ENCODE measurements at regions not wholly inside any gene's neighbourhood (a gene's known extent, or its start where the extent isn't known, plus 50 kb on each side); places are given as distances from the start of the nearest gene placed in this dataset.
"Not testable (repeated sequence)": the region's sequence is repeated elsewhere in the genome, so short reads cannot be mapped to it uniquely, and the experiment has no call there.

- H3K36me3 ChIP-seq; intact Hi-C loops (cut with DNase I); H3K4me3 ChIP-seq; H3K4me1 ChIP-seq (ENCODE audit: insufficient read depth); DNase-seq; H3K27ac ChIP-seq; H3K9me3 ChIP-seq; H3K27me3 ChIP-seq: not testable (repeated sequence)
- 83 to 88% (median 87%) methylated on average over 17 to 20 of the region's 20 CpGs for WGBS, 3 donors
Observed at GRCh38 chr9:41352390-41352789, 163.3 kb upstream of the ZNG1F start.

- H3K4me1 ChIP-seq (ENCODE audit: insufficient read depth); intact Hi-C loops (cut with DNase I); H3K9me3 ChIP-seq; H3K36me3 ChIP-seq; H3K4me3 ChIP-seq; H3K27ac ChIP-seq; H3K27me3 ChIP-seq; DNase-seq: not testable (repeated sequence)
- 93 to 100% (median 100%) methylated on average over 1 to 2 of the region's 3 CpGs for WGBS, 3 donors
Observed at GRCh38 chr9:41347893-41348292, 158.8 kb upstream of the ZNG1F start.

DNA sequence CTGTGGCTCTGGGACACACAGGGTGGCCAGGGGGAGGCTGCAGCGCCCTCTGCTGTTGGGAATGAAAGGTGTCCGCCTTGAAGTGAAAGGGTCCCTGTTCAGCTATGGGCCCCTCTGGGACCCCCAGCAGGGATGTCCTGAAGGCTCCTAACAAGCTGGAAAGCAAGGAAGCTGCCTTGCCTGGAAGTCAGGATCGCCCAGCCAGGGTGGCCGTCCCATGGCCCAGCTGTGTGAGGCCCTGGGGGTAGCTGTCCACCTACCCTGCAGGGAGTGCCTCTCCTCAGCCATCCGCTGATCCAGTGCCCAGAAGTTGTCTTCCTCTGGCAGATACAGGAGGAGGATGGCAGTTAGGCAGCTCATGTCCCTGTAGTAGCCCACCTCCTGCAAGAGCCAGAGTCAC, 143.4 kb upstream of the ZNG1F start:
- intact Hi-C loops (cut with DNase I); H3K27me3 ChIP-seq; H3K27ac ChIP-seq; DNase-seq; H3K36me3 ChIP-seq; H3K9me3 ChIP-seq; H3K4me3 ChIP-seq; H3K4me1 ChIP-seq (ENCODE audit: insufficient read depth): not testable (repeated sequence)
- WGBS, 3 donors = 92% methylated on average over 3 of the region's 5 CpGs; no CpG with 5 or more reads in 2 of the 3 donors

GRCh38 chr9:41321277-41321676, 132.2 kb upstream of the ZNG1F start:
- DNase-seq; H3K27ac ChIP-seq; intact Hi-C loops (cut with DNase I); H3K27me3 ChIP-seq; H3K4me1 ChIP-seq (ENCODE audit: insufficient read depth); H3K36me3 ChIP-seq; H3K9me3 ChIP-seq; H3K4me3 ChIP-seq: not testable (repeated sequence)
- 66 to 81% (median 72%) methylated on average over 2 of the region's 2 CpGs for WGBS, 3 donors

DNA sequence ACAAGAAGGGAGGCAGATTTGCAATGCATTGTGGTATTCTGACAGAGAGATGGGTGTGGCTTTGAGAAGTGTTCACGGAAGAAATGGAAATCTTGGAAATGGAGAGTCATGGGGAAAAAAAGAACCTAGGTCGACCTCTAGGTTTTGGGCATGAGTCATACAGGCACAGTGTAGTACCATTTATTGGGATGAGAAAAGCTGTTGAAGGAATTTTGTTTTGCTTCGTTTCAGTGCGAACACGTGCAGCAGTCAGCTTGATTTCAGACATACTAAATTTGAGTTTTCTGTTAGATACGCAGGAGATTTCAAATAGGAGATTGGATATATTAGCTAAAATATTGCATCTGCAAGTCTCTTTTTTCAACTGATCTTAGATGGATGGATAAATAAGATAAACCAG, 119.8 kb upstream of the ZNG1F start:
- H3K9me3 ChIP-seq; H3K4me1 ChIP-seq (ENCODE audit: insufficient read depth); DNase-seq; H3K4me3 ChIP-seq; H3K27me3 ChIP-seq; H3K36me3 ChIP-seq; intact Hi-C loops (cut with DNase I); H3K27ac ChIP-seq: not testable (repeated sequence)
- WGBS, 3 donors = 58 to 64% (median 62%) methylated on average over 6 of the region's 6 CpGs

DNA sequence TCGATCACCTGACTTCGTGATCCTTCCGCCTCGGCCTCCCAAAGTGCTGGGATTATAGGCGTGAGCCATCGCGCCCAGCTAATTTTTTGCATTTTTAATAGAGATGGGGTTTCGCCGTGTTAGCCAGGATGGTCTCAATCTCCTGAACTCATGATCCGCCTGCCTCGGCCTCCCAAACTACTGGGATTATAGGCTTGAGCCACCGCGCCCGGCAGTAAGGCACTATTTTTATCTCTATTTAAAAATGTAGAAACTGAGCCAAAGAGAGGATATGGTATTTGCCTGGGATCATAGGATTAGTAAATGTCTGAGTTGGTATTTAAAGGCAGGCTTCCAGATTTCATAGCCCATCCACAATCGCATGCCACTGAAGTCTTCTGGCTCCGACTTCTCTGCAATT, 96.6 kb upstream of the ZNG1F start:
- H3K4me1 ChIP-seq (ENCODE audit: insufficient read depth); H3K4me3 ChIP-seq; intact Hi-C loops (cut with DNase I); H3K36me3 ChIP-seq; H3K27me3 ChIP-seq; H3K9me3 ChIP-seq; DNase-seq; H3K27ac ChIP-seq: not testable (repeated sequence)
- 88 to 92% (median 90%) methylated on average over 16 of the region's 16 CpGs for WGBS, 3 donors

DNA sequence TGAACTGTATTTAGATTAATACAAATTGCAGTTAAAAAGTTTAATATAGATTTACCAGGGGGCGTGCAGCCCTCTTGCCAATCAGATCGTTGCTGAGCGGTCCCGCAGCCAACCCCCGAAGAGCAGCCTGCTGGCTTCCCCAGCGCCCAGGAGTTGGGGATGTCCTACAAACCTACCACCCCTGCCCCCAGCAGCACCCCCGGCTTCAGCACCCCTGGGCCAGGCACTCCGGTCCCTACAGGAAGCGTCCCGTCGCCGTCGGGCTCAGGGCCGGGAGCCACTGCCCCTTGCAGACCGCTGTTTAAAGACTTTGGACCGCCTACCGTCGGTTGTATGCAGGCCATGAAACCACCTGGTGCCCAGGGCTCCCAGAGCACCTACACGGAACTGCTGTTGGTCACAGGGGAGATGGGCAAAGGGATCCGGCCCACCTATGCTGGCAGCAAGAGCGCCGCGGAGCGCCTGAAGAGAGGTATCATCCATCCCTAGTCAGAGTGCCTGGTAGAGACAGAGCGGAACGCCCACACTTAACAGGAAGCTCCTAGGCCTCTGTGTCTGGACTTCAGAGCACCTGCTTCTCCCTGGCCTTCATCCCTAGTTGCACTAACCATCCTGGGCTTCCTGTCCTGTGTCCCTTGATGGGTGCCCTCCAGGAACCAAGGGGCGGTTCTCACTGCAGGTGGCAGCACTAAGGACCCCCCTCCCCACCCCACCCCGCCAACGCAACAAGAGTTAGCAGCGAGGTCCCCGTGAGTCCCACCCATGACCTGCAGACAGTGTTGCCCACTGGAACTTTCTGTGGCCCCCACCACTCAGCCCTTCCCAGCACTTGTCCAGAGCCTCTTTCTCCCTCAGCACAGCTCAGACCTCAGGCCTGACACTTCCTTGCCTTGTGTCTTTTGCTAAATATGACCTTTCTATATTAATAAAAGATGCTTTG, 91.5 kb upstream of the ZNG1F start:
- DNase-seq; H3K4me3 ChIP-seq; H3K27me3 ChIP-seq; H3K27ac ChIP-seq; intact Hi-C loops (cut with DNase I); H3K4me1 ChIP-seq (ENCODE audit: insufficient read depth); H3K9me3 ChIP-seq; H3K36me3 ChIP-seq: not testable (repeated sequence)
- WGBS, 3 donors = 75 to 79% (median 75%) methylated on average over 15 to 25 of the region's 31 CpGs

- DNase-seq; intact Hi-C loops (cut with DNase I): not testable (repeated sequence)
- WGBS, 3 donors = 82 to 88% (median 86%) methylated on average over 6 to 10 of the region's 13 CpGs
Observed at GRCh38 chr9:41279437-41279836, 90.3 kb upstream of the ZNG1F start.

DNA sequence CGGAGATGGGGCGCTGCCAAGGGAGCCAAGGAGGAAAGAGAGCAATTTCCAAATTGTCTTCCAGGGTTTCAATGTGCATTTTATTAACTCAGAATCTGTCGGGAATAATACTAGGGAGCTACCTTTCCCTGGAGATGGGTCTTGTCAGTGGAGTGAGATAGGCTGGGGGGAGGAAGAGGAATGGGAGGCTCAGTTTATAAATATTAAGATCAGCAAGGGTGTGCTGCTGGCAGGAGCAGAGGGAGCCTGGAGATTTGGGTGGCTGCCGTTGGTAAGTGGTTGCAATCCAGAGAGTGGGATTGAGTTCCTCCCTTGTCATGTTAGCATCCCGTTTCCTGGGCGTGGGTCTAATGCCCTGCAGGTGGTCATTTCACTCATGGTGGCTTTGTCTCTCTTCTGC, 89.9 kb upstream of the ZNG1F start:
- H3K27me3 ChIP-seq; H3K4me1 ChIP-seq (ENCODE audit: insufficient read depth); DNase-seq; H3K4me3 ChIP-seq; H3K36me3 ChIP-seq; H3K27ac ChIP-seq; intact Hi-C loops (cut with DNase I); H3K9me3 ChIP-seq: not testable (repeated sequence)
- 87 to 100% (median 91%) methylated on average over 3 to 6 of the region's 6 CpGs for WGBS, 3 donors

More at GRCh38 chr9:41279437-41279836, 90.3 kb upstream of the ZNG1F start:
- H3K27ac ChIP-seq; H3K36me3 ChIP-seq; H3K27me3 ChIP-seq; H3K4me3 ChIP-seq; H3K9me3 ChIP-seq; H3K4me1 ChIP-seq (ENCODE audit: insufficient read depth): not testable (repeated sequence)

DNA sequence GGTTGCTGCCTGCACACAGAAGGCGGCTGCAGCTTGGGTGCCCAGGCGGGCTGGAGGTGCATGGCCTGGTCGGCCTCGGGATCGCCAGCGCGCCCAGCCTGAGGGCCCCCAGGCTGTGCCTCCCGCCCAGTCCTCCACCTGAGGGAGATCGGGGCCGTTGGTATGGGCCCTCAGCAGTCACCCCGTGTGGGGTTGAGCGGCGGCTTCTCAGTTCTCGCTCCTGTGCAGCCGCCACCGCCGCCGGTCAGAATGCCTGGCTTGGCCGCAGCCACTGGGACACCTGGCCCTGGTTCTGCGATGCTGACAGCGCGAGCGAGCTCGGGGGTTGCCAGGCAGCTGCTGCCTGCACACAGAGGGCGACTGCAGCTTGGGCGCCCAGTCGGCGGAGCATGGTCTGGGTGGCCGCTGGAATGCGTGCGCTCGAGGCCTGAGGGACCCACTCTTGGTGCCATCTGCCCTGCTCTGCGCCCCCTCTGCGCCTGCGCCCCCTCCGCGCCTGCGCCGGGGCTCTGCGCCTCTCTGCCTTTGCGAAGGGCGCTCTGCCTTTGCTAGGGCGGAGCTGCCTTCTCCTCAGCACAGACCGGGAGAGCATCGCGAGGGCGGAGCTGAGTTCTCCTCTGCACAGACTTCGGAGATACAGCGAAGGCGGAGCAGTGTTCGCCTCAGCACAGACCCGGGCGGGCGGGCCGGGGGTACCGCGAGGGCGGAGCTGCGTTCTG, 84.6 kb upstream of the ZNG1F start:
- Histone ChIP-seq H3K27ac (peak overlapping the region in 1 of 2 donors; percentile 38), H3K4me3 (peak overlapping the region; percentile 38)
- H3K27me3 ChIP-seq; H3K9me3 ChIP-seq; H3K4me1 ChIP-seq (ENCODE audit: insufficient read depth); intact Hi-C loops (cut with DNase I); H3K36me3 ChIP-seq: not testable (repeated sequence)
- peak in 4 of 5 donors; percentile 41 to 84 (median 70) for DNase-seq
- WGBS, 3 donors = 0 to 6% (median 1%) methylated on average over 21 to 49 of the region's 59 CpGs

DNA sequence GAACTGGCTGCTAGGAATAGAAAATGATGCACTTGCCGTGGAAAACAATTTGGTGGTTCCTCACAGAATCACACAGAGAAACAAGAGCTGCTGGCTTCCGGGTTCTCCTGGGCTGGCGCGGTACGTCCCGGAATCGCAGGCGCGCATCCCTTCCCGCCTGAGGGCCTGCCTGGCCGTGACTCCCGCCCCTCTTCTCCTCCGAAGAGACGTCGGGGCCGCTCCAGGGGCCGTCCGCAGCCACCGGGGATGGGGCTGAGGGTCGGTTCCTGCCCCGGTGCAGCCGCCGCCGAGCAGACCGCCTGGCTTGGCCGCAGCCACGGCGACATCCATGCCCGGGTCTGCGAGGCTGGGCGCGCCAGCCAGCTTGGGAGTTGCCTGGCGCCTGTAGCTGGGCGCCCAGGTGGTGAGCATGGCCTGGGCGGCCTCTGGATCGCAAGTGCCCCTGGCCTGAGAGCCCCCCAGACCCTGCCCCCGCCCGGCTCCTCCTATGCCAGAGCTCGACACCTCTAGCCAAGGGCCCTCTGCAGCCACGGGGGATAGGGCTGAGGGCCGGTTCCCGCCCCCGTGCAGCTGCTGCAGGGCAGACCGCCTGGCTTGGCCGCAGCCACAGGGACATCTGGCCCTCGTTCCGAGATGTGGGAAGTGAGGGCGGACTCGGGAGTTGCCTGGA, 83.9 kb upstream of the ZNG1F start:
- intact Hi-C loops (cut with DNase I); H3K27ac ChIP-seq; H3K36me3 ChIP-seq; H3K9me3 ChIP-seq; H3K4me1 ChIP-seq (ENCODE audit: insufficient read depth); H3K27me3 ChIP-seq: not testable (repeated sequence)
- peak overlapping the region; percentile 22 for H3K4me3 ChIP-seq
- WGBS, 3 donors = 6 to 12% (median 11%) methylated on average over 20 to 35 of the region's 49 CpGs
- DNase-seq = peak in 3 of 5 donors; percentile 14 to 54 (median 43)

Data from ovary (tissue), 7 donors.